ENCODE measurements at regions not wholly inside any gene's neighbourhood (a gene's known extent, or its start where the extent isn't known, plus 50 kb on each side); places are given as distances from the start of the nearest gene placed in this dataset.
"Not testable (repeated sequence)": the region's sequence is repeated elsewhere in the genome, so short reads cannot be mapped to it uniquely, and the experiment has no call there.

DNA sequence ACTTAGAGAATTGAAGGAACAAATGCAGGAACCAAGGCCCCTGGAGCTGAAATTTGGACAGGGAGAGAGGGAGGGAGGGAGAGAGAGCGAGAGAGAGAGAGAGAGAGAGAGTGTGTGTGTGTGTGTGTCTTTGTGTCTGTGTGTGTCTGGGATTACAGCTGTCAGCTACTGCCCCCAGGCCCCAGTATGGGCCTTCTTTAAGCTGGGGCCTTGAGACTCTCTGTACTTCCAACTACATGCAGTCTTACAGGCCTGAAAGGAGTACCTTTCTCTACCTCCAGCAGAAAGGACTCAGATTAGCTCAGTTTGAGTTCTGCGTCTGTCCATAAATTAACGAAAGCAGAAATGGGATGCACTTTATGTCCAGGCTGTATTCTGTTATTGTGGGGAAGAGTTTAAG, 153.2 kb downstream of the KBTBD2 start:
- TF ChIP-seq, protein P1, sequence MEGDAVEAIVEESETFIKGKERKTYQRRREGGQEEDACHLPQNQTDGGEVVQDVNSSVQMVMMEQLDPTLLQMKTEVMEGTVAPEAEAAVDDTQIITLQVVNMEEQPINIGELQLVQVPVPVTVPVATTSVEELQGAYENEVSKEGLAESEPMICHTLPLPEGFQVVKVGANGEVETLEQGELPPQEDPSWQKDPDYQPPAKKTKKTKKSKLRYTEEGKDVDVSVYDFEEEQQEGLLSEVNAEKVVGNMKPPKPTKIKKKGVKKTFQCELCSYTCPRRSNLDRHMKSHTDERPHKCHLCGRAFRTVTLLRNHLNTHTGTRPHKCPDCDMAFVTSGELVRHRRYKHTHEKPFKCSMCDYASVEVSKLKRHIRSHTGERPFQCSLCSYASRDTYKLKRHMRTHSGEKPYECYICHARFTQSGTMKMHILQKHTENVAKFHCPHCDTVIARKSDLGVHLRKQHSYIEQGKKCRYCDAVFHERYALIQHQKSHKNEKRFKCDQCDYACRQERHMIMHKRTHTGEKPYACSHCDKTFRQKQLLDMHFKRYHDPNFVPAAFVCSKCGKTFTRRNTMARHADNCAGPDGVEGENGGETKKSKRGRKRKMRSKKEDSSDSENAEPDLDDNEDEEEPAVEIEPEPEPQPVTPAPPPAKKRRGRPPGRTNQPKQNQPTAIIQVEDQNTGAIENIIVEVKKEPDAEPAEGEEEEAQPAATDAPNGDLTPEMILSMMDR (IDR thresholded peaks at IDR 0.05) = not testable (repeated sequence)
- not testable (repeated sequence) for TF ChIP-seq POLR2A (IDR thresholded peaks at IDR 0.05)
